ENCODE measurements at regions not wholly inside any gene's neighbourhood (a gene's known extent, or its start where the extent isn't known, plus 50 kb on each side); places are given as distances from the start of the nearest gene placed in this dataset.

- TF ChIP-seq ARNT (IDR thresholded peaks at IDR 0.05) (no peak), FOXK2 (IDR thresholded peaks at IDR 0.05) (no peak), CTBP1 (IDR thresholded peaks at IDR 0.05; ENCODE audit: borderline replicate concordance) (no peak), TARDBP (IDR thresholded peaks at IDR 0.05) (no peak), SP1 (IDR thresholded peaks at IDR 0.05) (no peak), SUZ12 (IDR thresholded peaks at IDR 0.05) (no peak)
Observed at GRCh38 chr5:117761186-117761585, 1186.6 kb upstream of the SEMA6A start.

Measured in HEK293T (cell line).